GM10266 (cell line): ENCODE measurements at regions not wholly inside any gene's neighbourhood (a gene's known extent, or its start where the extent isn't known, plus 50 kb on each side); places are given as distances from the start of the nearest gene placed in this dataset.

Experiments
- DNase-seq: peaks from one replicate; pipeline ENCODE4 v3.0.0; 2012; ENCODE audit errors: extremely low spot score
- TF ChIP-seq, protein P1 (sequence below): IDR thresholded peaks from 2 replicates; pipeline ENCODE4 v1.5.1; 2012; ENCODE audit warnings: mild to moderate bottlenecking, low read depth; ENCODE audit not compliant: control insufficient read depth, insufficient read depth; ENCODE audit errors: missing control alignments

DNA sequence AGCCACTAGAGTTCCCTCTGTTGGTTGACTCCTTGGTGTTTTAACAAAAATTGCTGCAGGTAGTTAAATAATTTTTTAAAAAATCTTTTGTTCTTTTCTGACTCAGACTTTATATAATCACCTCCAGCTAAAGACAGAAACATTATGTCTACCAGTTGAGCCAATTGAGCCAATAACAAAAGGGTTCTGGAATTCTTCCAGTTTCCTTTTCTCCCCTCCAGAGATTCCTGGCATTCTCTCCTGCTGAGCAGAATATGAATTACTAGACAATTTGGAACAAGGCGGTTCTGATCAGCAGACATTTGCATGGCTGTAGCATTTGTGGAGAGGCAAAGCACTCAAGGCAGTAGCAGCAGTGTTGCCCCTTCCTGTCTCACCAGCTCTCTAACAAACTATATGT, 144.0 kb upstream of the SLC35B3 start:
- no peak for DNase-seq
- TF ChIP-seq, protein P1, sequence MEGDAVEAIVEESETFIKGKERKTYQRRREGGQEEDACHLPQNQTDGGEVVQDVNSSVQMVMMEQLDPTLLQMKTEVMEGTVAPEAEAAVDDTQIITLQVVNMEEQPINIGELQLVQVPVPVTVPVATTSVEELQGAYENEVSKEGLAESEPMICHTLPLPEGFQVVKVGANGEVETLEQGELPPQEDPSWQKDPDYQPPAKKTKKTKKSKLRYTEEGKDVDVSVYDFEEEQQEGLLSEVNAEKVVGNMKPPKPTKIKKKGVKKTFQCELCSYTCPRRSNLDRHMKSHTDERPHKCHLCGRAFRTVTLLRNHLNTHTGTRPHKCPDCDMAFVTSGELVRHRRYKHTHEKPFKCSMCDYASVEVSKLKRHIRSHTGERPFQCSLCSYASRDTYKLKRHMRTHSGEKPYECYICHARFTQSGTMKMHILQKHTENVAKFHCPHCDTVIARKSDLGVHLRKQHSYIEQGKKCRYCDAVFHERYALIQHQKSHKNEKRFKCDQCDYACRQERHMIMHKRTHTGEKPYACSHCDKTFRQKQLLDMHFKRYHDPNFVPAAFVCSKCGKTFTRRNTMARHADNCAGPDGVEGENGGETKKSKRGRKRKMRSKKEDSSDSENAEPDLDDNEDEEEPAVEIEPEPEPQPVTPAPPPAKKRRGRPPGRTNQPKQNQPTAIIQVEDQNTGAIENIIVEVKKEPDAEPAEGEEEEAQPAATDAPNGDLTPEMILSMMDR = no peak

DNA sequence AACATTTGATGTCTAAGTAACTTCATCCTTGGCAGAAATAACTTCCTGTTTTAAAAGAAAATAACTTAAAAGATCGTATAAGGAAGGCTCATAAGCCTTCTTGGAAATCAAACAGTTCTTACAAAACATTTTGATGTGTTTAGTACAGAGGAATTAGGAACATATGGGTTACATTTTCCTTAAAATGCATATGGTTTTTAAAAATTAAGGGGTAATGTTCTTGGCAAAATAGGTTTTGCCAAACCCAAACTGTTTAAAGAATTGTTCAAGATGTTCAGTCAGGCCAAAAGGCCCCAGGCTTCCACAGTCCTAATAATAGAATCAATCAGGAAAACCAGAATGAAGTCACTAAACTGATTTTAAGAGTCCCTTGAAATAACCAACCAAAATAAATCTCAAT, 142.7 kb upstream of the SLC35B3 start:
- TF ChIP-seq, protein P1 = no peak
- no peak for DNase-seq

DNA sequence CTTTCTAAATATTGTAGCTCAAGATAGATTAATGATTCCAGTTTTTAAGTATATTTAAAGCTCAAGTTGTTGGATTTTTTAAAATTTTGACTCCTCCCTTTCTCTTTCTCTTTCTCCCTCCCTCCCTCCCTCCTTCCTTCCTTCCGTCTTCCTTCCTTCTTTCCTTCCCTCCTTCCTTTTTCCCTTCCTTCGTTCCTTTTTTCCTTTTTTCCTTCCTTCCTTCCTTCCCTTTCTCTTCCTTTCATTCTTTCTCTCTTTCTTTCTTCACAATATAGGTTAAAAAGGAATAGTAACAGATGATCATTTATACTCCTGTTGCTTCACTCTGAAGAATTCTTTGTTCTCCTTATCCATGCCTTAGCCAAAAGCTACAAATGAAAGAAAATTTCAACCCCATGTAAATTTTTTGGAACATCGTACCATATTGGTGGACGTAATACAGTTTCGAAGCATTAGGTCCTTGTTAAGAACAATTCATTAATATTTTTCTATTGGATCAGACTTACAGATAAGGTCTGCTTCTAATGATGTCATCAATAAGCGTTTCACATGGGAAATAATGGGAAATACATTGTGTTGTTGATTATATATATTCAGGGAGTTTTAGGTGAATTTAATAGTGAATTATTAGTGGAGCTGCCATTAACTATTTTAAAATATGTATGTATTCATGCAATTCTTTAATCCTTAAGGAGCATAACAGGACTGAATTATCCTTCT, 139.6 kb upstream of the SLC35B3 start:
- DNase-seq = no peak
- TF ChIP-seq, protein P1 = no peak

DNA sequence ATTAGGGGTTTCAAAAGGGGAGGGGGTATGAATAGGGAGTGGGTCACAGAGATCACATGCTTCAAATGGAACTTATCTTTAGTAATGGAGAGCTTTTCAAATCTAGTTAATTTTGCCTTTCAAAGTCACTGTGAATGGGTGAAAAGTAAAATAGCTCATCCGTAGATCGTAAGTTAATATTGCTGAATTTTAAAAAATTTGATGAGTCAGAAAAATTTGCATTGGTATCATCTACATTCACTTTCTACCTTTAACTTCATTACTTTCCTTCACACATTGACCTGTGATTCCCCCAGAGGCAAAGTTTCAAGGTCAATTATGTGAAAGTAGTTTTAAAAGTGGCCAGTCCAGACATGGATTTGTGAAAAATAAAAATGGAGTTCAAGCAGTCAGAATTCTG, 139.0 kb upstream of the SLC35B3 start:
- TF ChIP-seq, protein P1 = no peak
- DNase-seq = no peak

DNA sequence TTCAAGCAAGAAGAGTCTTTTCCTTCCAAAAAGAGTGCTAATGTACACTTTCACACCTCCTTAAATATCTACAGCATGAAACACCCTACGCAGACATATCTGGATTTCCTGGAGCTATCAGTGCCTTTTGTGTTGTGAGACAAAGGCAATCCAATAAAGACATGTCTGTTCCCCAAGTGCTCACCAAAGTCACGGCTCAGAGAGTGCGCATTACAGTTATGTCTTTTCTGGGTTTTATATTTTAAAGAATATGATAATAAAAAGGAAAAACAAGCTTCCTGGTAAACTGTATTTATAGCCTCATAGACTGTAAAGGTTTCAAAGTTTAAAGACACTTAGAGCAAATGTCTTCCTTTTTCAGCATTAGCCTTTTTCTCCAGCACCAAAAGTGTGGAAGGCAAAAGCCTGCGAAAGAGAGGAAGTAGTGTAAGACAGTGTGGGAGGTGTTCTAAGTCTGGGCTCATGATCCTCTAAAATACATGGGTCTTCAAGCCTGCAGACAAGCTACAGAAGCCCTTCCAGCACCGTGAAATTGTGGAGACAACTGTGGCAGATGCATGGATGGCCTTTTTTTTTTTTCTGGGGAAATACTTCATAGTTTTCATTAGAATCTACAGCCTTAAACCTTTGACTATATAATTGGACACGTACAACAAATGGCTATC, 135.0 kb upstream of the SLC35B3 start:
- DNase-seq = no peak
- TF ChIP-seq, protein P1 = no peak

DNA sequence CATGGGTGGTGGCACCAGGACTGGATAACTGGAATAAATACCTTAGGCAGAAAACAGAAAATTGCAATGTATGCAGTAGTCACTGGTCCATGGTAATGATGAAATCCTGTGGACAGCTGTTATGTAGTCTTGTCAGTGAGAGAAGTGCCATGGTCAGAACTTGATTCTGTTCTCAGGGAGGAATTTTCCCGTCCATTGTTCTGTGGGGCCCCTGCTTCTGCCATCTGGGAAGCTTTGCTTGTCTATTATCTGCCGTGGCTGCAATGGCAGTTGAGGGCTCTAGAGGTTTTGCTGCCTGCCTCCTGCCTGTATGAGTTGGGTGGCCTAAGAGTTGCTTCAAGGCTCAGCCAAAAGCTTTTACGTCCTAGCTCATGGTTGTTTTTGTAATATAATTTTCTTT, 126.8 kb upstream of the SLC35B3 start:
- TF ChIP-seq, protein P1 = no peak
- no peak for DNase-seq

DNA sequence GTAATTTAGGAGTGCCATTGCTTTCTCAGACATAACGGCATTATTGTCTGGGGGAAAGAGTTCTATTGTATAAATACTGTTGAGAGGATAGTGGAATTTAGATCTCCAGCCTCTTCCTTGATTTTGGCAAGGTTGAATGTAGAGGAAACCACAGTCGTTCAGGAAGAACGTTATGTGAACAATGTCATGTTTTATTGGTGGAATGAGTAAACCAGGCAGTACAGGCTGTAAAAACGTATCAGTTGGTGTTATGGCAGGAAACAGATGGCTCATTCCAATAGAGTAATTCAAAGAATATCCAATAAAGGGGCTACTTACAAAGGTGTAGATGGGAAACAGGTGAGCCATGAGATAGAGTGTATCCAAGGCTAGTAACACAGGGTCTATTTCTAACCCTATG, 123.6 kb upstream of the SLC35B3 start:
- TF ChIP-seq, protein P1 = no peak
- no peak for DNase-seq
